ENCODE measurements at regions not wholly inside any gene's neighbourhood (a gene's known extent, or its start where the extent isn't known, plus 50 kb on each side); places are given as distances from the start of the nearest gene placed in this dataset.

- no peak overlapping the region for H3K4me3 ChIP-seq
- intact Hi-C loops (cut with DNase I; ENCODE audit: low total_unique reads) = no loop called here
These were observed 353.6 kb upstream of the FSIP2 start for GRCh38 chr2:185384822-185385560.

GRCh38 chr2:185388226-185388625 lies 350.4 kb upstream of the FSIP2 start:
- Histone ChIP-seq H3K4me3 (no peak overlapping the region), H3K27me3 (no peaks in the 10 kb centered on the region), H3K9me3 (no peaks in the 10 kb centered on the region), H3K4me1 (no peaks in the 10 kb centered on the region), H3K36me3 (no peaks in the 10 kb centered on the region), H3K27ac (no peak overlapping the region)
- no peak for TF ChIP-seq CTCF (IDR thresholded peaks at IDR 0.05)
- no peak for TF ChIP-seq POLR2A (IDR thresholded peaks at IDR 0.05)
- no peak for DNase-seq
- intact Hi-C loops (cut with DNase I; ENCODE audit: low total_unique reads) = no loop called here

More at GRCh38 chr2:185384822-185385560, 353.6 kb upstream of the FSIP2 start:
- no peak for TF ChIP-seq CTCF (IDR thresholded peaks at IDR 0.05)
- DNase-seq = no peak
- no peaks in the 10 kb centered on the region for H3K4me1 ChIP-seq
- no peaks in the 10 kb centered on the region for H3K36me3 ChIP-seq
- no peaks in the 10 kb centered on the region for H3K9me3 ChIP-seq
- H3K27me3 ChIP-seq = no peaks in the 10 kb centered on the region
- no peak overlapping the region for H3K27ac ChIP-seq

DNA sequence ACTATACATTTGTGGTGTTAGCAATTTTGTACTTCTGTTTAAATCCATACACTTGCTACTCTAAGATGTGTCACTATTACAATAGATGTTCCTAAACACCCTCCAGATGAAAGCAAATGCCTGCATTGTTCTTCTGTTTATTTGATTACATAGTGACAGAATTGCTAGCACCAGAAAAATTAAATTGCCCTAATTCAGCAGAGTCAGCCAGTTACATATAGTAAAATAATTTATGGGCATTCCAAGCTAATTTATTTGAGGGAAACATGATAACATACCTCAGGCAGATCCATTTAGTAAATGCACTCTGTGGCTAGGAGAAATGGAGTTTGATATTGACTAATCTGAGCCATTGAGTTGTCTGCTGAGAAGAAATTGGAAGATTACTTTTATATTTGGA lies 347.1 kb upstream of the FSIP2 start:
- H3K4me3 ChIP-seq = no peak overlapping the region
- TF ChIP-seq CTCF (IDR thresholded peaks at IDR 0.05) (no peak), POLR2A (IDR thresholded peaks at IDR 0.05) (no peak)
- intact Hi-C loops (cut with DNase I; ENCODE audit: low total_unique reads) = no loop called here
- H3K27ac ChIP-seq = no peak overlapping the region
- no peaks in the 10 kb centered on the region for H3K27me3 ChIP-seq
- no peaks in the 10 kb centered on the region for H3K4me1 ChIP-seq
- H3K9me3 ChIP-seq = no peaks in the 10 kb centered on the region
- no peak for DNase-seq
- H3K36me3 ChIP-seq = no peaks in the 10 kb centered on the region

DNA sequence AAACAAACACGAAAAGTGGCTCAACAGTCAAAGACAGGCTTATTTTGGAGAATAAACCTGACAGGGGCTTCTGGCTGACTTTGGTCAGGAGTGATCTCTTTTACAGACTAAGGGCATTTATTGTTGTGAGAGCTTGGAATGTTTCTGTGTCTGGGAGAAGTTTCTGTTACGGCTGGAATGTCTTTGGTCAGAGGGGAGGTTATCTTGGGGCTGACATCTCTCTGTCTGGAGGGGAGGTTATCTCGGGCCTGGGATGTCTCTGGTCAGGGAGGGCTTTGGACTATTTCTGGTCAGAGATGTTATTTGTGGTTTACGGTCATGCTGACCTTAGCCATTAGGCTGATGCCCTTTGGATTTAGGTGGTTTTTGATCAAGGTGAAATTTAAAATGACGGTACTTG lies 345.5 kb upstream of the FSIP2 start:
- DNase-seq = no peak
- no peak for TF ChIP-seq POLR2A (IDR thresholded peaks at IDR 0.05)
- no peak for TF ChIP-seq CTCF (IDR thresholded peaks at IDR 0.05)
- no peaks in the 10 kb centered on the region for H3K9me3 ChIP-seq
- no peaks in the 10 kb centered on the region for H3K27me3 ChIP-seq
- no peaks in the 10 kb centered on the region for H3K4me1 ChIP-seq
- no peak overlapping the region for H3K27ac ChIP-seq
- H3K36me3 ChIP-seq = no peaks in the 10 kb centered on the region
- intact Hi-C loops (cut with DNase I; ENCODE audit: low total_unique reads) = no loop called here
- no peak overlapping the region for H3K4me3 ChIP-seq

DNA sequence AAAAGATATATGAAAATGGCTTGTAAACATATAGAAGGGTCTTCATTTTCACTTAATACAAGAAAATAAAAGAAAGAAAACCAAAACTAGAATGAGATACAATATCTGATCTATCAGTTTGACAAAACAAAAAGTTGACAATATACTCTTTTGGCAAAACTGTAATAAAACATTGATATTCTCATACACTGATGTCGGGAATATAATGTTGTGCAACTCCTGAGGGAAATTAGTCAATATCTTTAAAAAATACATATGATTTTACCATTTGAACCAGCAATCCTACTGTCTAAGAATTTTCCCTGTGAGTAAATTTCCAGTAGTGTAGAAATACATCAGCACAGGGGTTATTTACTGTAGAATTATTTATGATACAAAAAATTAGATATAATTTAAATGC lies 336.1 kb upstream of the FSIP2 start:
- H3K4me3 ChIP-seq = no peak overlapping the region
- TF ChIP-seq POLR2A (IDR thresholded peaks at IDR 0.05) (no peak), CTCF (IDR thresholded peaks at IDR 0.05) (no peak)
- no peaks in the 10 kb centered on the region for H3K27me3 ChIP-seq
- no peaks in the 10 kb centered on the region for H3K4me1 ChIP-seq
- no peak overlapping the region for H3K27ac ChIP-seq
- H3K36me3 ChIP-seq = no peaks in the 10 kb centered on the region
- no peak for DNase-seq
- H3K9me3 ChIP-seq = no peaks in the 10 kb centered on the region
- intact Hi-C loops (cut with DNase I; ENCODE audit: low total_unique reads) = no loop called here

All from uterus (tissue), 3 donors.